SH-SY5Y (cell line): ENCODE measurements at regions not wholly inside any gene's neighbourhood (a gene's known extent, or its start where the extent isn't known, plus 50 kb on each side); places are given as distances from the start of the nearest gene placed in this dataset.

ENCODE experiments used
- GATA2 ChIP-seq: IDR thresholded peaks from 2 replicates; pipeline ENCODE4 v1.6.1; 2011; ENCODE audit warnings: mild to moderate bottlenecking, low read depth, low read length
- GATA3 ChIP-seq: IDR thresholded peaks from 2 replicates; pipeline ENCODE4 v1.6.1; 2011; ENCODE audit warnings: low read depth, mild to moderate bottlenecking, low read length, moderate library complexity

- TF ChIP-seq GATA2 (no peak), GATA3 (no peak)
These were observed 228.5 kb upstream of the SESN3 start for GRCh38 chr11:95459291-95460042.

DNA sequence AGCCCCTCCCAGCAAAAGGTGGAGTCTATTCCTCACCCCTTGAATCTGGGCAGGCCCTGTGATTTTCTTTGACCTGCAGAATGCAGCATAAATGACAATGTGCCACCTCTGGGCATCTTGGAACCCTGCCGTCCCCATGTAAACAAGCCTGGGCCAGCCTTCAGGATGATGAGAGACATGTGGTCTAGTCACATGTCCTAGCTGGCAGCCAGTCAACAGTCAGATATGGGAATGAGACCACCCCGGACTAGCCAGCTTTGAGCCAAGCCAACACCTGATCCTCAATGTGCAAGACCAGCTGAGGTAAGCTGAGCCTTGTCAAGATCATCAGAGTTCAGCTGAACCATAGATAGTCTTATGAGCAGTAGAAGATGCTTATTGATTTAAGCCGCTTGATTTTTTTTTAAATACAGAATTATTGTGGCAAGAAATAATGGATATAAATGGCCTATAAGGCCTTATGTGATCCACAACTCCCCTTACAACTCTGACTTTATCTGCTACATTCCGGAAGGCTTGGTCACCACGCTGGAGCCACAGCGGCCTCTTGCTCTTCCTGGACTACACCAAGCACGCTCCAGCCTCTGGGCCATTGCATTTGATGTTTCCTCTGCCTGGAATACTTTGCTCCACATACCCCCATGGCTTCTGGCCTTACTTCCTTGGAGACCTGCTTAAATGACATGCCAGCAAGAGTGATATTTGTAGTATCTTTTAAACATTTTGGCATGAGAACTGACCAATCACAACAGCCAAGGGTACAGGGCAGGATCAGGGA, 225.9 kb upstream of the SESN3 start:
- no peak for TF ChIP-seq GATA3
- no peak for TF ChIP-seq GATA2

GRCh38 chr11:95455228-95455970, 224.4 kb upstream of the SESN3 start:
- no peak for TF ChIP-seq GATA3
- no peak for TF ChIP-seq GATA2

DNA sequence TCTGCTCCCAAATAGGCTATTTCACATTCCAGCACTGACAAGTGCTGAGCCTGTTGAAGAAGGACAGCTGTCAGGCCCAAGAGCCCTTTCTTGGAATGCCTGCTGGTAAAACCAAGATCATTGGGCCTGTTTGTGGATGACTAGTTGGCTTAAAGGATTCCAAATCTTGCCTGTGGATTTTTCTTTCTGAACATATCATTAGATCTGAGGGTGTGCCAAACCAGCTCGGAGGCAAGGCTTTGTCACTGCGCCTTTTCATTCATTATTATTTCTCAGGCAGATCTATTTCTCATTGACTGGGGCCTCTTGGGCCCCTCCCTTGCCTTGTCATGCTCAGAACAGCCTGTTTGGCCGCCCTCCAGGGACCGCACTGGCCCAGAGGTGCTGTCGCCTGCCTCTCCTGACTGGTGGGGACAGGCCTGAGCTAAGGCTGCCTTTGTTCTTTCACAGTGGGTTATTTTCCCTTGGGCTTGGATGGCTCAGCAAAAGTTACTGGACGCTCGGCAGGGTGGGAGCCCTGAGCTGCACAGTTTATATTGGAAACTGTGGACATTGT, 222.7 kb upstream of the SESN3 start:
- TF ChIP-seq GATA2 (no peak), GATA3 (no peak)

- TF ChIP-seq GATA3 (no peak), GATA2 (no peak)
These were observed 220.7 kb upstream of the SESN3 start for GRCh38 chr11:95451682-95452081.

GRCh38 chr11:95451261-95451660, 220.3 kb upstream of the SESN3 start:
- TF ChIP-seq GATA2 (no peak), GATA3 (no peak)

- no peak for TF ChIP-seq GATA3
- no peak for TF ChIP-seq GATA2
These were observed 219.6 kb upstream of the SESN3 start for GRCh38 chr11:95450547-95451123.

GRCh38 chr11:95445746-95446333, 214.8 kb upstream of the SESN3 start:
- TF ChIP-seq GATA2 (no peak), GATA3 (no peak)

- no peak for TF ChIP-seq GATA3
- no peak for TF ChIP-seq GATA2
These were observed 213.6 kb upstream of the SESN3 start for GRCh38 chr11:95444309-95445241.

GRCh38 chr11:95443386-95443785, 212.4 kb upstream of the SESN3 start:
- TF ChIP-seq GATA3: no peak

DNA sequence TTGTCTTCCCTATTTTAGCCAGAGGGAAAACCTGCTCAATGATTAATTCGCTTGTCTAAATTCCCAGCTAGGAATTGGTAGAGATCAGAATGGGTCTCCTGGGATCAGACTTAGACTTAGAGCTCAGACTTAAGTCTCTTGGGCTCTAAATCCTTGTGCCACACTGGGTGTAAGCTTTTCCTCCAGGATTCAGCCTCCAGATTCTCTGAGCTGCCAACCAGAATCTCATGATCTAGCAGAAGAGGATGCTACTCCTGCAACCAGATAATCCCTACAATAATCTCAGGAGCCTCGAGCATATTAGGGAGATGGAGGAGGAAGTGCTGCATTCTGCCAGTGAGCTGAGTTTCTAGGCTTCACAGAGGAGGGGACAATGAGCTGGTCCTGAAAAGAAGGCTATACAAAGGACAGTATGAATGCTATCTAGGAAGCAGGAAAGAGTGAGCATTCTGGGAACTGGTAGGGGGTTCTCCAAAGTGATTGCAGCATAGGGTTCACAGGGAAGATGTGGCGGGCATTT, 211.6 kb upstream of the SESN3 start:
- TF ChIP-seq GATA2 (no peak), GATA3 (no peak)

DNA sequence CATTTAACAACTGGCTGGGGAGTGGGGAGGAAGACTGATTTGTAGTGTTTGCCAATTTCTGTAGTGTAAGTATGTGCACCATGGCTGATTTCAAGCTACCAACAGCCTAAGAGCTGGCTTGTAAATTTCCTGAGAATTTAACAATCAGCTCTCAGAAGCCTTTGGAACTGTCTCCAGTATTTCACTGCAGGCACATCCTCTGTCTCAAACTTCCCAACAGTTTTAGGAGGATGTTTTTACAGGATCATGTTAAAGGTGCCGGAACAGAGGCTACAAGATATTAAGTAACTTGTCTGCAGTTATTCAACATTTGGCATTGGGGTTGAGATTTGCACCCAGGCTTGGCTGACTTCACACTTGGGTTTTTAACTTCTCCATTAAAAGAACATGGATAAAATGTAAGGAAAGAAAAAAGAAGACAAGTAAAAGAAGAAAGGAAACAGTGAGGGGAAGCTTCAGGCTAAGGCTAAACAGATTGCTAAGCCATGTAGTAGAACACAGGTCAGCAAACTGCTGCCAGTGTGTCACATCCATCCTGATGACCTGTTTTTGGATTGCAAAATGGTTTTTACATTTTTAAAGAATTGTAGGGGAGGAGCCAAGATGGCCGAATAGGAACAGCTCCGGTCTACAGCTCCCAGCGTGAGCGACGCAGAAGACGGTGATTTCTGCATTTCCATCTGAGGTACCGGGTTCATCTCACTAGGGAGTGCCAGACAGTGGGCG, 204.8 kb upstream of the SESN3 start:
- no peak for TF ChIP-seq GATA3
- TF ChIP-seq GATA2: no peak
